Esophagus muscularis mucosa (tissue), 4 donors: ENCODE measurements at regions not wholly inside any gene's neighbourhood (a gene's known extent, or its start where the extent isn't known, plus 50 kb on each side); places are given as distances from the start of the nearest gene placed in this dataset.

Source experiments
- CTCF ChIP-seq, 3 experiments: fragments of 200-600 bp in 2 of 3; fragments of 450-650 bp in 1 of 3; sonication (generic) in 2 of 3; IDR thresholded peaks; one replicate each; pipeline ENCODE4 v1.5.1; 2017 to 2019; ENCODE audit warnings: antibody characterized with exemption in 3 of 3, mild to moderate bottlenecking in 2 of 3, moderate library complexity in 1 of 3
- EP300 ChIP-seq: sonication (generic); formaldehyde crosslinking; IDR thresholded peaks from one replicate; pipeline ENCODE4 v1.6.1; 2017; ENCODE audit warnings: antibody characterized with exemption
- POLR2A ChIP-seq: fragments of 450-650 bp; IDR thresholded peaks from one replicate; pipeline ENCODE4 v1.6.1; 2017; ENCODE audit warnings: antibody characterized with exemption, moderate library complexity, mild to moderate bottlenecking, low read depth
- POLR2AphosphoS5 ChIP-seq, 2 donors: sonication (generic); formaldehyde crosslinking; IDR thresholded peaks; one replicate each; pipeline ENCODE4 v1.6.1; 2017; ENCODE audit warnings: antibody characterized with exemption in 2 of 2

- TF ChIP-seq CTCF (IDR thresholded peaks at IDR 0.05): no peak
- no peak for TF ChIP-seq EP300
- peak; percentile 30 to 38 for TF ChIP-seq POLR2AphosphoS5 (IDR thresholded peaks at IDR 0.05)
- no peak for TF ChIP-seq POLR2A
Measured at GRCh38 chr2:120805602-120806001, 69.9 kb downstream of the GLI2 start.
